ENCODE measurements at regions not wholly inside any gene's neighbourhood (a gene's known extent, or its start where the extent isn't known, plus 50 kb on each side); places are given as distances from the start of the nearest gene placed in this dataset.
"Not testable (repeated sequence)": the region's sequence is repeated elsewhere in the genome, so short reads cannot be mapped to it uniquely, and the experiment has no call there.

GRCh38 chr3:70737666-70738290, 425.3 kb upstream of the MDFIC2 start:
- no peak for DNase-seq (ENCODE audit: low read depth)

GRCh38 chr3:70736009-70736408, 423.6 kb upstream of the MDFIC2 start:
- DNase-seq (ENCODE audit: low read depth), result no peak

- DNase-seq (ENCODE audit: low read depth), result no peak
These were observed 422.3 kb upstream of the MDFIC2 start for GRCh38 chr3:70734756-70735155.

GRCh38 chr3:70731046-70731445, 418.6 kb upstream of the MDFIC2 start:
- no peak for DNase-seq (ENCODE audit: low read depth)

- DNase-seq (ENCODE audit: low read depth), result no peak
These were observed 417.4 kb upstream of the MDFIC2 start for GRCh38 chr3:70729845-70730244.

GRCh38 chr3:70728311-70728710, 415.9 kb upstream of the MDFIC2 start:
- no peak for DNase-seq (ENCODE audit: low read depth)

- DNase-seq (ENCODE audit: low read depth), result no peak
These were observed 414.5 kb upstream of the MDFIC2 start for GRCh38 chr3:70726961-70727360.

GRCh38 chr3:70726096-70726938, 413.9 kb upstream of the MDFIC2 start:
- DNase-seq (ENCODE audit: low read depth), result no peak

GRCh38 chr3:70722018-70722417, 409.6 kb upstream of the MDFIC2 start:
- no peak for DNase-seq (ENCODE audit: low read depth)

GRCh38 chr3:70716832-70717231, 404.4 kb upstream of the MDFIC2 start:
- no peak for DNase-seq (ENCODE audit: low read depth)

GRCh38 chr3:70712449-70713082, 400.1 kb upstream of the MDFIC2 start:
- DNase-seq (ENCODE audit: low read depth), result no peak

- DNase-seq (ENCODE audit: low read depth), result no peak
These were observed 391.1 kb upstream of the MDFIC2 start for GRCh38 chr3:70703305-70704102.

GRCh38 chr3:70702132-70702531, 389.7 kb upstream of the MDFIC2 start:
- DNase-seq (ENCODE audit: low read depth), result no peak

GRCh38 chr3:70684701-70685100, 372.3 kb upstream of the MDFIC2 start:
- no peak for DNase-seq (ENCODE audit: low read depth)

GRCh38 chr3:70675810-70676209, 363.4 kb upstream of the MDFIC2 start:
- not testable (repeated sequence) for DNase-seq (ENCODE audit: low read depth)

- DNase-seq (ENCODE audit: low read depth), result no peak
These were observed 346.3 kb upstream of the MDFIC2 start for GRCh38 chr3:70658513-70659310.

- no peak for DNase-seq (ENCODE audit: low read depth)
These were observed 345.0 kb upstream of the MDFIC2 start for GRCh38 chr3:70657454-70657853.

GRCh38 chr3:70647823-70648222, 335.4 kb upstream of the MDFIC2 start:
- no peak for DNase-seq (ENCODE audit: low read depth)

GRCh38 chr3:70647094-70647493, 334.7 kb upstream of the MDFIC2 start:
- no peak for DNase-seq (ENCODE audit: low read depth)

GRCh38 chr3:70646635-70647034, 334.2 kb upstream of the MDFIC2 start:
- no peak for DNase-seq (ENCODE audit: low read depth)

GRCh38 chr3:70640481-70640880, 328.0 kb upstream of the MDFIC2 start:
- no peak for DNase-seq (ENCODE audit: low read depth)

Data from stimulated activated CD8-positive, alpha-beta memory T cell treated with anti-CD3 and anti-CD28 coated beads, Interleukin-4, amount 100 ng/mL, for 24 hours (primary cell).